Ovary (tissue), 7 donors: ENCODE measurements at regions not wholly inside any gene's neighbourhood (a gene's known extent, or its start where the extent isn't known, plus 50 kb on each side); places are given as distances from the start of the nearest gene placed in this dataset.

Experiments used
- DNase-seq, 5 donors: peaks; one replicate each; pipeline ENCODE4 v3.0.0-alpha.2; 2019 to 2020
- H3K27ac ChIP-seq, 2 donors: fragments of 200-600 bp; one replicate each; pipeline versions ENCODE4 v1.5.1 to v1.8.0; 2019 to 2022
- H3K27me3 ChIP-seq: fragments of 200-600 bp; one replicate; pipeline ENCODE4 v1.8.0; 2022
- H3K36me3 ChIP-seq: fragments of 200-600 bp; sonication (generic); one replicate; pipeline ENCODE4 v1.5.1; 2019
- H3K4me1 ChIP-seq: one replicate; pipeline ENCODE4 v1.8.1; 2013; ENCODE audit warnings: mild to moderate bottlenecking, moderate library complexity; ENCODE audit not compliant: insufficient read depth
- H3K4me3 ChIP-seq: fragments of 200-600 bp; sonication (generic); one replicate; pipeline ENCODE4 v1.5.1; 2017
- H3K9me3 ChIP-seq, 2 donors: fragments of 200-600 bp in 1 of 2; sonication (generic) in 1 of 2; one replicate each; pipeline versions ENCODE4 v1.5.1 to v1.8.1; 2013 to 2019; ENCODE audit warnings: mild to moderate bottlenecking in 1 of 2, moderate library complexity in 1 of 2
- EP300 ChIP-seq: sonication (generic); formaldehyde crosslinking; IDR thresholded peaks from one replicate; pipeline ENCODE4 v1.6.1; 2017; ENCODE audit warnings: antibody characterized with exemption
- POLR2A ChIP-seq: fragments of 450-650 bp; IDR thresholded peaks from one replicate; pipeline ENCODE4 v1.6.1; 2017; ENCODE audit warnings: antibody characterized with exemption, mild to moderate bottlenecking, moderate library complexity
- WGBS, 3 donors: extraction: QIAGEN DNeasy Blood & Tissue Kit in 1 of 3; methylation state at CpG; one replicate each; pipeline versions ENCODE4 v1.1.5 to v1.1.7; 2013 to 2017; 5-methylcytosine and 5-hydroxymethylcytosine counted together
- intact Hi-C, 4 donors: fragments of 100-400 bp; cut with DNase I; formaldehyde crosslinking; loops; one replicate each; pipeline versions ENCODE4 v1.11.0 to v1.15.1; 2022 to 2023
- TF ChIP-seq, protein P1 (sequence below), 3 donors: fragments of 450-650 bp in 2 of 3; fragments of 200-600 bp in 1 of 3; IDR thresholded peaks; one replicate each; pipeline versions ENCODE4 v1.5.1 to v1.8.0; 2016 to 2022; ENCODE audit warnings: antibody characterized with exemption in 3 of 3, mild to moderate bottlenecking in 1 of 3
- donor health status: DM: no; HTN: no; CAD: no; lungs with moderate emphysema.
- donor health status: DM: no; HTN: no; CAD: no.
- donor health status: Bipolar disorder and iron deficiency.
- donor health status: DM: no; HTN: no; CAD: no.
- donor health status: DM: yes; HTN: yes; CAD: no.

DNA sequence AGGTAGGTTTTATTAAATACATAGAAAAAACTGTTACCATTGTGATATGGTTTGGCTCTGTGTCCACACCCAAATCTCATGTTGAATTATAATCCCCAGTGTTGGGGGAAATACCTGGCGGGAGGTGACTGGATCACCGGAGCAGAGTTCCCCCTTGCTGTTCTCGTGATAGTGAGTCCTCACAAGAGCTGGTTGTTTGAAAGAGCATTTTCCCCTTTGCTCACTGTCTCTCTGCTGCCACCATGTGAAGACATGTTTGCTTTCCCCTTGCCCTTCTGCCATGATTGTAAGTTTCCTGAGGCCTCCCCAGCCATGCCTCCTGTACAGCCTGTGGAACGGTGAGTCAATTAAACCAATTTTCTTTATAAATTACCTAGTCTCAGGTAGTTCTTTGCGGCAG lies 352.7 kb upstream of the SLC39A10 start:
- Histone ChIP-seq H3K4me1 (no peaks in the 10 kb centered on the region), H3K9me3 (no peaks in the 10 kb centered on the region), H3K27me3 (no peaks in the 10 kb centered on the region), H3K36me3 (no peaks in the 10 kb centered on the region), H3K27ac (no peak overlapping the region), H3K4me3 (no peak overlapping the region)
- no peak for DNase-seq
- TF ChIP-seq EP300 (no peak), POLR2A (no peak)
- TF ChIP-seq, protein P1, sequence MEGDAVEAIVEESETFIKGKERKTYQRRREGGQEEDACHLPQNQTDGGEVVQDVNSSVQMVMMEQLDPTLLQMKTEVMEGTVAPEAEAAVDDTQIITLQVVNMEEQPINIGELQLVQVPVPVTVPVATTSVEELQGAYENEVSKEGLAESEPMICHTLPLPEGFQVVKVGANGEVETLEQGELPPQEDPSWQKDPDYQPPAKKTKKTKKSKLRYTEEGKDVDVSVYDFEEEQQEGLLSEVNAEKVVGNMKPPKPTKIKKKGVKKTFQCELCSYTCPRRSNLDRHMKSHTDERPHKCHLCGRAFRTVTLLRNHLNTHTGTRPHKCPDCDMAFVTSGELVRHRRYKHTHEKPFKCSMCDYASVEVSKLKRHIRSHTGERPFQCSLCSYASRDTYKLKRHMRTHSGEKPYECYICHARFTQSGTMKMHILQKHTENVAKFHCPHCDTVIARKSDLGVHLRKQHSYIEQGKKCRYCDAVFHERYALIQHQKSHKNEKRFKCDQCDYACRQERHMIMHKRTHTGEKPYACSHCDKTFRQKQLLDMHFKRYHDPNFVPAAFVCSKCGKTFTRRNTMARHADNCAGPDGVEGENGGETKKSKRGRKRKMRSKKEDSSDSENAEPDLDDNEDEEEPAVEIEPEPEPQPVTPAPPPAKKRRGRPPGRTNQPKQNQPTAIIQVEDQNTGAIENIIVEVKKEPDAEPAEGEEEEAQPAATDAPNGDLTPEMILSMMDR (IDR thresholded peaks at IDR 0.05) = no peak
- 89 to 95% (median 92%) methylated on average over 5 of the region's 5 CpGs for WGBS, 3 donors
- intact Hi-C loops = no loop called here

DNA sequence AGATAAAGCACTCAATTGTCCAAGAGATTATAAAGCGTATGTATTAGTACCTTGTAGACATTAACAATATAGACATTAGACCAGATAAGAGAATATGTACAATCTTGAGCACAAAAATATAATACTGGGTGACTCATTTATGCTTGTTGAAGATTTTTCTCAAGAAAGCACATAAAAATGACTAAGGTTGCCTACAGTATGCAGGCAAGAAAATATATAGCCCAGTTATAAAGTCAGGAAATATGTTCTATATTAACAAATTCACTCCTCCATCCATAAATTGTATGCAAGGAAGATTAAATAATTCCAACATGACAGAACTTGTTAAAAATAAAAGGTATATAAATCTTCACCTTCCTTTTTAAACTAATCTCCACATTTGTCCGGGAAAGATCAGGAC lies 356.4 kb upstream of the SLC39A10 start:
- TF ChIP-seq POLR2A = no peak
- no peak for TF ChIP-seq EP300
- TF ChIP-seq, protein P1 (IDR thresholded peaks at IDR 0.05) = no peak
- Histone ChIP-seq H3K27ac (no peak overlapping the region), H3K27me3 (no peaks in the 10 kb centered on the region), H3K4me3 (no peak overlapping the region), H3K36me3 (no peaks in the 10 kb centered on the region), H3K9me3 (no peaks in the 10 kb centered on the region), H3K4me1 (no peaks in the 10 kb centered on the region)
- intact Hi-C loops = no loop called here
- WGBS, 3 donors = 47 to 51% (median 49%) methylated on average over 2 of the region's 2 CpGs
- DNase-seq = no peak

DNA sequence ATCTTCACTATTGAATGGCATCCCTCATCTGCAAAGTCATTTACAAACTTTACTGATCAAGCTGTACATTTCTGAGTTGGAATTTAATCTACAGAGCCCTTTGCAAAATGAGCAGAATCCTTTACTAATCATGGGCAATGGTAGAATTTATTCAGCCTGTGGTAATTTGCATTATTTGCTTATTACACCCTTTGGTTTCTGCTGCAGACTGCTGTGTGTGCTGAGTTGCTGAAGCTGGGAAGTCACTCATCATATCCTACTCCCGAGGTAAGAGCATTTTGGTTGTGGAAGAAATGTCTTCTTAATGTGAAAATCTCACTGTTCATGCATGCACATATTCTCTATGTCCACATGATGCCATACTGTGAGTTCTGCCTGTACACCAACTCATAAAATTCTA lies 357.4 kb upstream of the SLC39A10 start:
- no peaks in the 10 kb centered on the region for H3K27me3 ChIP-seq
- 62 to 73% (median 63%) methylated on average over 1 of the region's 1 CpG for WGBS, 3 donors
- no peaks in the 10 kb centered on the region for H3K36me3 ChIP-seq
- no peak for DNase-seq
- no peak overlapping the region for H3K27ac ChIP-seq
- intact Hi-C loops = no loop called here
- H3K4me1 ChIP-seq = no peaks in the 10 kb centered on the region
- no peak for TF ChIP-seq POLR2A
- no peak for TF ChIP-seq EP300
- TF ChIP-seq, protein P1 (IDR thresholded peaks at IDR 0.05) = no peak
- no peaks in the 10 kb centered on the region for H3K9me3 ChIP-seq
- H3K4me3 ChIP-seq = no peak overlapping the region

DNA sequence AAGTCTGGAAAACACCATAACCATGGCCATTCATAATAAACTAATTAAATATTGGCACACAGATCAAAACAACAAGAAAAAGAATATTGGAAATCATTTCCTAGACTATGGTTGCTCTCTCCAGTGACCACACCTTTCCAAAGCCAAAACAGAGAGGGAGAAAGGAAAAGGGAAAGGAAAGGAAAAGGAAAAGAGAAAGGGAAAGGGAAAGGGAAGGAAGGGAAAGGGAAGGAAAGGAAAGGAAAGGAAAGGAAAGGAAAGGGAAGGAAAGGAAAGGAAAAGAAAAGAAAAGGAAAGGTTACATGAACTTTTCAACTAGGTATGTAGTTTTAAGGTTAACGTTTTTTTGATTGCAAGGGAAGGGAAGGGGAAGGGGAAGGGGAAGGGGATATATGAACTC lies 360.5 kb upstream of the SLC39A10 start:
- H3K36me3 ChIP-seq = no peaks in the 10 kb centered on the region
- H3K9me3 ChIP-seq = no peaks in the 10 kb centered on the region
- WGBS, 3 donors = 59 to 71% (median 67%) methylated on average over 1 of the region's 1 CpG
- H3K27ac ChIP-seq = no peak overlapping the region
- no peaks in the 10 kb centered on the region for H3K27me3 ChIP-seq
- H3K4me1 ChIP-seq = no peaks in the 10 kb centered on the region
- intact Hi-C loops = no loop called here
- H3K4me3 ChIP-seq = no peak overlapping the region
- DNase-seq = no peak
- TF ChIP-seq POLR2A (no peak), EP300 (no peak)
- TF ChIP-seq, protein P1 (IDR thresholded peaks at IDR 0.05) = no peak

DNA sequence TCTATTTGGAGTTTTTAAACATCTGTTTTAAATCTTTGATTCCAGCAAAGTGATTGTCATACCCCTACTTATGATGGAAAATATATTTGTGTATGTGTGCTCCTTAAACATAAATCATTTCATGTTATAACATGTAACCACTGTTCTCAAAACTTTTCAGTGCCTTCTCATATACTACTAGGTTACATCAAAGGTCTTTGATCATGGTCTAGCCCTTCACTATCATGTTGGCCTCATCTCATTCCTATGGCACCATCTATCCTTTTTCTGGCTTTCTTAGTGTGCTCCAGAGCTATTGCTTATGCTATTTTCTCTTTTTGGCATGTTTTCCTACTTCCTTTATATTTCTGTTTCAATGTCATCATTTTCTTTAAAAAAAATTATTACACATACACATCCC lies 367.9 kb upstream of the SLC39A10 start:
- no peaks in the 10 kb centered on the region for H3K27me3 ChIP-seq
- no peak for DNase-seq
- no peak overlapping the region for H3K4me3 ChIP-seq
- H3K27ac ChIP-seq = no peak overlapping the region
- no peaks in the 10 kb centered on the region for H3K36me3 ChIP-seq
- no peaks in the 10 kb centered on the region for H3K4me1 ChIP-seq
- TF ChIP-seq POLR2A = no peak
- TF ChIP-seq, protein P1 (IDR thresholded peaks at IDR 0.05) = no peak
- TF ChIP-seq EP300 = no peak
- no peaks in the 10 kb centered on the region for H3K9me3 ChIP-seq
- intact Hi-C loops = no loop called here
